ENCODE measurements at regions not wholly inside any gene's neighbourhood (a gene's known extent, or its start where the extent isn't known, plus 50 kb on each side); places are given as distances from the start of the nearest gene placed in this dataset.

- TF ChIP-seq EZH2 (IDR thresholded peaks at IDR 0.05; ENCODE audit: low read length, missing control alignments) (no peak), CTCF (conservative IDR thresholded peaks at IDR 0.05 in 1 of 2, IDR thresholded peaks at IDR 0.05 in 1 of 2; ENCODE audit: low read depth in 1 of 2, low read length in 2 of 2) (no peak)
These were observed 440.4 kb downstream of the ADAMTS20 start for GRCh38 chr12:43111608-43112007.

Measured in fibroblast of lung (primary cell).